IMR-90 (cell line): ENCODE measurements at regions not wholly inside any gene's neighbourhood (a gene's known extent, or its start where the extent isn't known, plus 50 kb on each side); places are given as distances from the start of the nearest gene placed in this dataset.

ENCODE experiments used
- ATAC-seq: fragments of 200-7000 bp; cut with Tn5 transposase; 2 replicates; pipeline ENCODE4 v1.9.1; 2020; ENCODE audit warnings: low read depth, mild to moderate bottlenecking, moderate library complexity
- BruUV-seq: library from RNA; stranded (reverse); fragments of 400-500 nt; replicated peaks from 2 replicates; lab custom pipeline; 2021; lab: Mats Ljungman, UMichigan
- CTCF ChIA-PET: fragments of 300-600 bp; formaldehyde crosslinking; extraction: SDS; loops from one replicate; lab custom pipeline; 2021; ENCODE audit warnings: antibody characterized with exemption; lab: Yijun Ruan, JAX
- POLR2A ChIA-PET: fragments of 300-600 bp; sonication (Branson Sonifier 250); formaldehyde crosslinking; loops from one replicate; lab custom pipeline; 2022; ENCODE audit warnings: antibody characterized with exemption; ENCODE audit not compliant: unreplicated experiment; lab: Charles Lee
- DNase-seq: peaks from one replicate; pipeline ENCODE4 v3.0.0; 2013
- H2AFZ ChIP-seq: replicated peaks from 2 replicates; pipeline ENCODE3; 2013; ENCODE audit warnings: low read length, mild to moderate bottlenecking; ENCODE audit not compliant: poor library complexity
- H2AK5ac ChIP-seq: 2 replicates; pipeline ENCODE4 v1.6.1; 2013; ENCODE audit warnings: low read depth, low read length, inconsistent platforms
- H2AK9ac ChIP-seq: replicated peaks from 2 replicates; pipeline ENCODE3; 2013; ENCODE audit warnings: mild to moderate bottlenecking, low read depth, low read length, moderate library complexity; ENCODE audit not compliant: poor library complexity
- H2BK120ac ChIP-seq: 2 replicates; pipeline ENCODE4 v1.6.1; 2013; ENCODE audit warnings: low read depth, low read length, inconsistent platforms
- H2BK15ac ChIP-seq: 3 replicates; pipeline ENCODE4 v1.6.1; 2013; ENCODE audit warnings: low read depth, low read length, inconsistent platforms
- H2BK20ac ChIP-seq: 2 replicates; pipeline ENCODE4 v1.6.1; 2013; ENCODE audit warnings: low read depth, mild to moderate bottlenecking, inconsistent platforms, low read length, moderate library complexity
- H2BK5ac ChIP-seq: 2 replicates; pipeline ENCODE4 v1.6.1; 2013; ENCODE audit warnings: mild to moderate bottlenecking, low read depth, low read length, inconsistent platforms; ENCODE audit not compliant: poor library complexity, severe bottlenecking
- H3K14ac ChIP-seq: replicated peaks from 2 replicates; pipeline ENCODE4 v1.6.1; 2013; ENCODE audit warnings: low read depth, low read length, inconsistent platforms
- H3K18ac ChIP-seq: 2 replicates; pipeline ENCODE4 v1.6.1; 2013; ENCODE audit warnings: low read depth, low read length, control low read depth
- H3K23ac ChIP-seq: 2 replicates; pipeline ENCODE4 v1.6.1; 2013; ENCODE audit warnings: low read depth, low read length, inconsistent platforms
- H3K27ac ChIP-seq: 2 replicates; pipeline ENCODE4 v1.5.1; 2013; ENCODE audit warnings: mild to moderate bottlenecking, control low read depth, low read length; ENCODE audit not compliant: insufficient read depth
- H3K27me3 ChIP-seq: 2 replicates; pipeline ENCODE4 v1.6.1; 2013; ENCODE audit warnings: low read length; ENCODE audit not compliant: control insufficient read depth, insufficient read depth
- H3K36me3 ChIP-seq: 2 replicates; pipeline ENCODE4 v1.6.1; 2013; ENCODE audit warnings: low read length, mixed read lengths; ENCODE audit not compliant: control insufficient read depth, insufficient read depth
- H3K4ac ChIP-seq: 2 replicates; pipeline ENCODE4 v1.6.1; 2013; ENCODE audit warnings: low read depth, low read length, inconsistent platforms
- H3K4me1 ChIP-seq: 2 replicates; pipeline ENCODE4 v1.6.1; 2013; ENCODE audit warnings: low read length, mixed read lengths; ENCODE audit not compliant: control insufficient read depth, insufficient read depth
- H3K4me2 ChIP-seq: 2 replicates; pipeline ENCODE4 v1.6.1; 2013; ENCODE audit warnings: low read depth, mild to moderate bottlenecking, control low read depth, low read length, moderate library complexity
- H3K4me3 ChIP-seq: 2 replicates; pipeline ENCODE4 v1.5.1; 2013; ENCODE audit warnings: low read depth, mild to moderate bottlenecking, control low read depth, low read length, moderate library complexity; ENCODE audit not compliant: insufficient read depth
- H3K56ac ChIP-seq: 2 replicates; pipeline ENCODE4 v1.6.1; 2013; ENCODE audit warnings: low read length, inconsistent platforms; ENCODE audit not compliant: insufficient read depth; ENCODE audit errors: extremely low read depth
- H3K79me1 ChIP-seq, 2 experiments: 2 replicates each; pipeline ENCODE4 v1.6.1; 2013; ENCODE audit warnings: low read length in 2 of 2, inconsistent platforms in 1 of 2, low read depth in 1 of 2
- H3K9ac ChIP-seq: 2 replicates; pipeline ENCODE4 v1.6.1; 2013; ENCODE audit warnings: low read depth, low read length, control low read depth
- H3K9me1 ChIP-seq: 2 replicates; pipeline ENCODE4 v1.6.1; 2013; ENCODE audit warnings: low read length, inconsistent platforms; ENCODE audit not compliant: insufficient read depth
- H3K9me3 ChIP-seq: 2 replicates; pipeline ENCODE4 v1.6.1; 2013; ENCODE audit warnings: low read length; ENCODE audit not compliant: control insufficient read depth, insufficient read depth
- H4K20me1 ChIP-seq: 2 replicates; pipeline ENCODE4 v1.6.1; 2013; ENCODE audit warnings: low read length, inconsistent platforms; ENCODE audit not compliant: insufficient read depth
- H4K5ac ChIP-seq: 2 replicates; pipeline ENCODE4 v1.6.1; 2013; ENCODE audit warnings: mild to moderate bottlenecking, low read depth, low read length, control low read depth
- H4K8ac ChIP-seq, 2 experiments: 2 replicates each; pipeline ENCODE4 v1.6.1; 2013; ENCODE audit warnings: low read depth in 2 of 2, low read length in 2 of 2, control low read depth in 1 of 2, inconsistent platforms in 1 of 2
- H4K91ac ChIP-seq: 2 replicates; pipeline ENCODE4 v1.6.1; 2013; ENCODE audit warnings: low read depth, low read length, inconsistent platforms; ENCODE audit not compliant: insufficient read depth
- BHLHE40 ChIP-seq: fragments of 150-350 bp; IDR thresholded peaks from 2 replicates; pipeline ENCODE4 v1.6.1; 2016; ENCODE audit warnings: mild to moderate bottlenecking, low read depth, low read length
- CEBPB ChIP-seq: IDR thresholded peaks from 2 replicates; pipeline ENCODE4 v1.6.1; 2012; ENCODE audit warnings: low read depth, low read length, improper control_type of control experiment
- FOS ChIP-seq: fragments of 150-350 bp; IDR thresholded peaks from 2 replicates; pipeline ENCODE4 v1.6.1; 2016; ENCODE audit warnings: low read depth, low read length
- MAZ ChIP-seq: IDR thresholded peaks from 2 replicates; pipeline ENCODE4 v1.6.1; 2012; ENCODE audit warnings: low read depth, mild to moderate bottlenecking, low read length, improper control_type of control experiment, moderate library complexity, borderline replicate concordance
- RAD21 ChIP-seq: IDR thresholded peaks from 2 replicates; pipeline ENCODE4 v1.6.1; 2012; ENCODE audit warnings: low read length, improper control_type of control experiment
- SMC3 ChIP-seq: fragments of 150-350 bp; IDR thresholded peaks from 2 replicates; pipeline ENCODE4 v1.6.1; 2016; ENCODE audit warnings: low read depth, mild to moderate bottlenecking, antibody characterized with exemption, low read length, moderate library complexity
- WGBS, 2 experiments: methylation state at CpG; one replicate each; pipeline versions ENCODE4 v1.1.5 to v1.1.7; 2013; ENCODE audit warnings: missing lambda C conversion rate in 2 of 2; ENCODE audit not compliant: insufficient read length in 1 of 2; ENCODE audit errors: extremely low coverage in 2 of 2; 5-methylcytosine and 5-hydroxymethylcytosine counted together
- dilution Hi-C: fragments of 300-500 bp; cut with HindIII; formaldehyde crosslinking; loops from one replicate; pipeline ENCODE4 v1.14.3; 2018; ENCODE audit warnings: low sequenced_read_pairs; ENCODE audit not compliant: unreplicated experiment
- in situ Hi-C: fragments of 300-500 bp; cut with MboI; formaldehyde crosslinking; loops from 3 replicates; pipeline ENCODE4 v1.14.3; 2019; ENCODE audit warnings: low sequenced_read_pairs, inconsistent platforms, mixed read lengths
- intact Hi-C: fragments of 100-400 bp; cut with micrococcal nuclease; formaldehyde crosslinking; loops from 2 replicates; pipeline ENCODE4 v1.10.0; 2022

- Histone ChIP-seq H3K4me1 (peaks cover 2% of the 10 kb centered on the region), H3K36me3 (no peaks in the 10 kb centered on the region), H3K79me1 (no peaks in the 10 kb centered on the region), H3K4ac (no peak overlapping the region), H3K9me1 (no peaks in the 10 kb centered on the region), H3K14ac (peak overlapping the region; percentile 16; the same call in 1 of the 2 replicates), H2BK20ac (peak overlapping the region; percentile 13; the same call in 1 of the 2 replicates), H4K5ac (no peak overlapping the region), H2AK9ac (no peak overlapping the region), H2BK5ac (peak overlapping the region; percentile 2), H3K56ac (no peak overlapping the region), H3K9me3 (peaks cover 5% of the 10 kb centered on the region; the same call in 1 of the 2 replicates), H3K23ac (no peak overlapping the region), H4K91ac (no peak overlapping the region), H2BK15ac (no peak overlapping the region), H4K8ac (peak overlapping the region in 1 of 2 experiments; percentile 10; a peak in 1 of 4 replicates), H3K27ac (no peak overlapping the region), H2AFZ (peak overlapping the region; percentile 73), H2BK120ac (peak overlapping the region; percentile 24; the same call in 1 of the 2 replicates), H2AK5ac (no peak overlapping the region), H3K4me2 (peak overlapping the region; percentile 56), H3K27me3 (no peaks in the 10 kb centered on the region), H3K4me3 (peak overlapping the region; percentile 0; the same call in 1 of the 2 replicates), H3K9ac (no peak overlapping the region), H4K20me1 (no peaks in the 10 kb centered on the region), H3K18ac (no peak overlapping the region)
- intact Hi-C loops = no loop called here
- peak; percentile 19; the same call in 1 of the 2 replicates for TF ChIP-seq BHLHE40
- TF ChIP-seq SMC3 = no peak
- peak; percentile 79 for TF ChIP-seq FOS
- TF ChIP-seq MAZ = 0 out of 2 replicates have a peak, but pooled peaks have one; percentile 14
- peak; percentile 69 for TF ChIP-seq CEBPB
- no peak for TF ChIP-seq RAD21
- in situ Hi-C loops = no loop called here
- dilution Hi-C loops = no loop called here
- ChIA-PET POLR2A (no interaction called here), CTCF (no interaction called here)
- BruUV-seq = no TSS peak
- DNase-seq (peak; percentile 85), ATAC-seq (peak; percentile 97)
- no CpG with 5 or more reads among the region's 7 CpGs for WGBS, 2 experiments
Observed at GRCh38 chr12:25694072-25694471, 141.0 kb upstream of the LMNTD1 start.
